A673 (cell line): ENCODE measurements at regions not wholly inside any gene's neighbourhood (a gene's known extent, or its start where the extent isn't known, plus 50 kb on each side); places are given as distances from the start of the nearest gene placed in this dataset.

ENCODE experiments used
- EZH2 ChIP-seq: fragments of 200-600 bp; sonication (generic); IDR thresholded peaks from 2 replicates; pipeline ENCODE4 v1.6.1; 2017; ENCODE audit warnings: borderline replicate concordance, low read depth, mild to moderate bottlenecking, mixed read lengths, antibody characterized with exemption, low read length; ENCODE audit not compliant: poor library complexity, severe bottlenecking
- TF ChIP-seq, protein P1 (sequence below): fragments of 300-800, 200-600 bp; sonication (generic); conservative IDR thresholded peaks from 2 replicates; pipeline ENCODE4 v1.5.1; 2017; ENCODE audit warnings: low read depth, mild to moderate bottlenecking, antibody characterized with exemption, low read length, moderate library complexity, mixed read lengths

GRCh38 chr4:126850286-126850685, 782.5 kb upstream of the INTU start:
- TF ChIP-seq, protein P1, sequence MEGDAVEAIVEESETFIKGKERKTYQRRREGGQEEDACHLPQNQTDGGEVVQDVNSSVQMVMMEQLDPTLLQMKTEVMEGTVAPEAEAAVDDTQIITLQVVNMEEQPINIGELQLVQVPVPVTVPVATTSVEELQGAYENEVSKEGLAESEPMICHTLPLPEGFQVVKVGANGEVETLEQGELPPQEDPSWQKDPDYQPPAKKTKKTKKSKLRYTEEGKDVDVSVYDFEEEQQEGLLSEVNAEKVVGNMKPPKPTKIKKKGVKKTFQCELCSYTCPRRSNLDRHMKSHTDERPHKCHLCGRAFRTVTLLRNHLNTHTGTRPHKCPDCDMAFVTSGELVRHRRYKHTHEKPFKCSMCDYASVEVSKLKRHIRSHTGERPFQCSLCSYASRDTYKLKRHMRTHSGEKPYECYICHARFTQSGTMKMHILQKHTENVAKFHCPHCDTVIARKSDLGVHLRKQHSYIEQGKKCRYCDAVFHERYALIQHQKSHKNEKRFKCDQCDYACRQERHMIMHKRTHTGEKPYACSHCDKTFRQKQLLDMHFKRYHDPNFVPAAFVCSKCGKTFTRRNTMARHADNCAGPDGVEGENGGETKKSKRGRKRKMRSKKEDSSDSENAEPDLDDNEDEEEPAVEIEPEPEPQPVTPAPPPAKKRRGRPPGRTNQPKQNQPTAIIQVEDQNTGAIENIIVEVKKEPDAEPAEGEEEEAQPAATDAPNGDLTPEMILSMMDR: no peak
- TF ChIP-seq EZH2: no peak
